H9 (cell line): ENCODE measurements at regions not wholly inside any gene's neighbourhood (a gene's known extent, or its start where the extent isn't known, plus 50 kb on each side); places are given as distances from the start of the nearest gene placed in this dataset.

Source experiments
- DNase-seq: peaks from one replicate; pipeline ENCODE4 v3.0.0-alpha.2; 2017
- H2AFZ ChIP-seq: one replicate; pipeline ENCODE4 v1.6.1; 2013; ENCODE audit warnings: mild to moderate bottlenecking, low read length, control low read depth, moderate library complexity
- H2AK5ac ChIP-seq: 2 replicates; pipeline ENCODE4 v1.6.1; 2013; ENCODE audit warnings: low read length, control low read depth, mixed read lengths; ENCODE audit not compliant: insufficient read length
- H2BK120ac ChIP-seq: one replicate; pipeline ENCODE4 v1.6.1; 2013; ENCODE audit warnings: low read depth, mild to moderate bottlenecking, low read length, control low read depth, inconsistent platforms; ENCODE audit not compliant: poor library complexity, severe bottlenecking
- H2BK12ac ChIP-seq: 2 replicates; pipeline ENCODE4 v1.6.1; 2013; ENCODE audit warnings: low read length, control low read depth, mixed read lengths, low read depth; ENCODE audit not compliant: insufficient read length
- H2BK15ac ChIP-seq: 2 replicates; pipeline ENCODE4 v1.6.1; 2013; ENCODE audit warnings: low read depth, low read length, control low read depth
- H2BK20ac ChIP-seq: one replicate; pipeline ENCODE4 v1.6.1; 2013; ENCODE audit warnings: low read depth, mild to moderate bottlenecking, low read length, control low read depth, inconsistent platforms; ENCODE audit not compliant: poor library complexity, severe bottlenecking
- H2BK5ac ChIP-seq: 2 replicates; pipeline ENCODE4 v1.6.1; 2013; ENCODE audit warnings: low read length, control low read depth, mixed read lengths; ENCODE audit not compliant: insufficient read length
- H3K14ac ChIP-seq: 2 replicates; pipeline ENCODE4 v1.6.1; 2013; ENCODE audit warnings: low read length, control low read depth; ENCODE audit not compliant: insufficient read depth
- H3K18ac ChIP-seq: 2 replicates; pipeline ENCODE4 v1.6.1; 2013; ENCODE audit warnings: low read depth, mild to moderate bottlenecking, mixed read lengths, low read length, control low read depth; ENCODE audit not compliant: insufficient read length
- H3K23ac ChIP-seq: 2 replicates; pipeline ENCODE4 v1.6.1; 2013; ENCODE audit warnings: low read length, control low read depth, mixed read lengths, low read depth; ENCODE audit not compliant: insufficient read length
- H3K23me2 ChIP-seq: 2 replicates; pipeline ENCODE4 v1.6.1; 2013; ENCODE audit warnings: low read depth, mild to moderate bottlenecking, mixed read lengths, low read length, control low read depth; ENCODE audit not compliant: insufficient read length, poor library complexity, severe bottlenecking
- H3K27ac ChIP-seq: 2 replicates; pipeline ENCODE4 v1.5.1; 2013; ENCODE audit warnings: low read length, control low read depth, mixed read lengths, low read depth; ENCODE audit not compliant: insufficient read length
- H3K27me3 ChIP-seq: 2 replicates; pipeline ENCODE4 v1.6.1; 2013; ENCODE audit warnings: low read length, control low read depth, inconsistent platforms; ENCODE audit not compliant: insufficient read depth
- H3K4ac ChIP-seq: 2 replicates; pipeline ENCODE4 v1.6.1; 2013; ENCODE audit warnings: low read depth, mild to moderate bottlenecking, control low read depth, inconsistent platforms, low read length, moderate library complexity
- H3K4me1 ChIP-seq: 2 replicates; pipeline ENCODE4 v1.6.1; 2013; ENCODE audit warnings: low read length, control low read depth, inconsistent platforms; ENCODE audit not compliant: insufficient read depth
- H3K4me2 ChIP-seq: 2 replicates; pipeline ENCODE4 v1.6.1; 2013; ENCODE audit warnings: low read length, control low read depth, mixed read lengths; ENCODE audit not compliant: insufficient read length, insufficient read depth
- H3K56ac ChIP-seq: 2 replicates; pipeline ENCODE4 v1.6.1; 2013; ENCODE audit warnings: low read depth, mild to moderate bottlenecking, mixed read lengths, low read length, control low read depth; ENCODE audit not compliant: insufficient read length
- H3K79me1 ChIP-seq: 2 replicates; pipeline ENCODE4 v1.6.1; 2013; ENCODE audit warnings: low read depth, mild to moderate bottlenecking, moderate library complexity, low read length, control low read depth, inconsistent platforms; ENCODE audit not compliant: insufficient read depth, poor library complexity, severe bottlenecking
- H3K79me2 ChIP-seq: 2 replicates; pipeline ENCODE4 v1.6.1; 2013; ENCODE audit warnings: low read length, control low read depth, inconsistent platforms; ENCODE audit not compliant: insufficient read depth
- H3K9ac ChIP-seq: 2 replicates; pipeline ENCODE4 v1.6.1; 2013; ENCODE audit warnings: low read length, control low read depth, mixed read lengths; ENCODE audit not compliant: insufficient read length; ENCODE audit errors: extremely low read depth
- H3K9me3 ChIP-seq: one replicate; pipeline ENCODE4 v1.6.1; 2013; ENCODE audit warnings: low read depth, low read length, inconsistent platforms; ENCODE audit not compliant: control insufficient read depth
- H3T11ph ChIP-seq: one replicate; pipeline ENCODE4 v1.6.1; 2013; ENCODE audit warnings: mild to moderate bottlenecking, low read length, control low read depth, inconsistent platforms
- H4K20me1 ChIP-seq: one replicate; pipeline ENCODE4 v1.6.1; 2013; ENCODE audit not compliant: control insufficient read depth, insufficient read length, insufficient read depth
- H4K5ac ChIP-seq: 2 replicates; pipeline ENCODE4 v1.6.1; 2013; ENCODE audit warnings: low read depth, mild to moderate bottlenecking, mixed read lengths, low read length, control low read depth; ENCODE audit not compliant: insufficient read length
- H4K8ac ChIP-seq: replicated peaks from 2 replicates; pipeline ENCODE4 v1.6.1; 2013; ENCODE audit warnings: low read length, control low read depth, mixed read lengths, low read depth; ENCODE audit not compliant: insufficient read length
- H4K91ac ChIP-seq: 2 replicates; pipeline ENCODE4 v1.6.1; 2013; ENCODE audit warnings: low read depth, mild to moderate bottlenecking, moderate library complexity, mixed read lengths, low read length, control low read depth; ENCODE audit not compliant: insufficient read length
- H3K27ac Mint-ChIP-seq, 3 experiments: 2 replicates in 2 of 3; 3 replicates in 1 of 3; pipeline ENCODE4 v1.8.0; 2020 to 2021; ENCODE audit warnings: mixed read lengths in 3 of 3, mild to moderate bottlenecking in 1 of 3, moderate library complexity in 1 of 3
- H3K27me3 Mint-ChIP-seq: 2 replicates; pipeline ENCODE4 v1.8.0; 2021; ENCODE audit warnings: low read depth, mild to moderate bottlenecking, moderate library complexity, mixed read lengths
- H3K36me3 Mint-ChIP-seq, 3 experiments: 2 replicates in 2 of 3; 3 replicates in 1 of 3; pipeline ENCODE4 v1.8.0; 2020 to 2021; ENCODE audit warnings: low read depth in 3 of 3, mixed read lengths in 3 of 3; ENCODE audit not compliant: insufficient read depth in 1 of 3
- H3K4me1 Mint-ChIP-seq, 2 experiments: 2 replicates each; pipeline ENCODE4 v1.8.0; 2020; ENCODE audit warnings: mixed read lengths in 2 of 2
- H3K4me3 Mint-ChIP-seq, 2 experiments: 2 replicates in 1 of 2; 3 replicates in 1 of 2; pipeline ENCODE4 v1.8.0; 2020 to 2021; ENCODE audit warnings: mild to moderate bottlenecking in 2 of 2, mixed read lengths in 2 of 2, moderate library complexity in 1 of 2
- H3K9me3 Mint-ChIP-seq, 2 experiments: 2 replicates in 1 of 2; 3 replicates in 1 of 2; pipeline ENCODE4 v1.8.0; 2020; ENCODE audit warnings: mild to moderate bottlenecking in 2 of 2, mixed read lengths in 2 of 2, moderate library complexity in 1 of 2
- WGBS: extraction: QIAGEN DNeasy Blood & Tissue Kit; methylation state at CpG from one replicate; pipeline ENCODE4 v1.1.7; 2013; ENCODE audit warnings: missing lambda C conversion rate, low lambda C conversion rate, mixed read lengths; ENCODE audit not compliant: insufficient read length; ENCODE audit errors: extremely low coverage; 5-methylcytosine and 5-hydroxymethylcytosine counted together
- TF ChIP-seq, protein P1 (sequence below): fragments of 200-600 bp; sonication (generic); conservative IDR thresholded peaks from 3 replicates; pipeline ENCODE4 v1.8.0; 2021; ENCODE audit warnings: antibody characterized with exemption, mild to moderate bottlenecking

GRCh38 chr1:82329226-82329625 lies 528.5 kb downstream of the ADGRL2 start:
- Histone ChIP-seq H3K9ac (no peak overlapping the region), H3K79me2 (no peaks in the 10 kb centered on the region), H2BK20ac (peak overlapping the region; percentile 26), H2BK5ac (no peak overlapping the region), H3K4me1 (no peaks in the 10 kb centered on the region), H3K27ac (no peak overlapping the region), H3K23me2 (no peaks in the 10 kb centered on the region), H2BK12ac (no peak overlapping the region), H3T11ph (no peak overlapping the region), H3K4ac (no peak overlapping the region), H4K8ac (no peak overlapping the region), H3K27me3 (no peaks in the 10 kb centered on the region), H3K18ac (no peak overlapping the region), H4K20me1 (no peaks in the 10 kb centered on the region), H3K79me1 (no peaks in the 10 kb centered on the region), H4K91ac (no peak overlapping the region), H2AK5ac (no peak overlapping the region), H2BK120ac (no peak overlapping the region), H3K14ac (no peak overlapping the region), H3K9me3 (no peaks in the 10 kb centered on the region), H2BK15ac (no peak overlapping the region), H3K4me2 (no peak overlapping the region), H3K56ac (no peak overlapping the region), H3K23ac (no peak overlapping the region), H4K5ac (no peak overlapping the region), H2AFZ (no peak overlapping the region)
- Mint-ChIP-seq H3K27ac (no peak overlapping the region; a peak in 1 of 7 replicates), H3K9me3 (peaks cover 0 to 3% of the 10 kb centered on the region in 2 experiments; a peak in 1 of 5 replicates), H3K4me1 (peaks cover 20 to 24% of the 10 kb centered on the region in 2 experiments), H3K27me3 (peaks cover 7% of the 10 kb centered on the region), H3K4me3 (no peak overlapping the region), H3K36me3 (no peaks in the 10 kb centered on the region)
- no peak for DNase-seq
- TF ChIP-seq, protein P1, sequence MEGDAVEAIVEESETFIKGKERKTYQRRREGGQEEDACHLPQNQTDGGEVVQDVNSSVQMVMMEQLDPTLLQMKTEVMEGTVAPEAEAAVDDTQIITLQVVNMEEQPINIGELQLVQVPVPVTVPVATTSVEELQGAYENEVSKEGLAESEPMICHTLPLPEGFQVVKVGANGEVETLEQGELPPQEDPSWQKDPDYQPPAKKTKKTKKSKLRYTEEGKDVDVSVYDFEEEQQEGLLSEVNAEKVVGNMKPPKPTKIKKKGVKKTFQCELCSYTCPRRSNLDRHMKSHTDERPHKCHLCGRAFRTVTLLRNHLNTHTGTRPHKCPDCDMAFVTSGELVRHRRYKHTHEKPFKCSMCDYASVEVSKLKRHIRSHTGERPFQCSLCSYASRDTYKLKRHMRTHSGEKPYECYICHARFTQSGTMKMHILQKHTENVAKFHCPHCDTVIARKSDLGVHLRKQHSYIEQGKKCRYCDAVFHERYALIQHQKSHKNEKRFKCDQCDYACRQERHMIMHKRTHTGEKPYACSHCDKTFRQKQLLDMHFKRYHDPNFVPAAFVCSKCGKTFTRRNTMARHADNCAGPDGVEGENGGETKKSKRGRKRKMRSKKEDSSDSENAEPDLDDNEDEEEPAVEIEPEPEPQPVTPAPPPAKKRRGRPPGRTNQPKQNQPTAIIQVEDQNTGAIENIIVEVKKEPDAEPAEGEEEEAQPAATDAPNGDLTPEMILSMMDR = no peak
- WGBS = no CpG with 5 or more reads among the region's 6 CpGs
